ENCODE measurements at regions not wholly inside any gene's neighbourhood (a gene's known extent, or its start where the extent isn't known, plus 50 kb on each side); places are given as distances from the start of the nearest gene placed in this dataset.

- H2BK20ac ChIP-seq (ENCODE audit: low read depth, low read length, poor library complexity, severe bottlenecking), result no peak overlapping the region
- no peak overlapping the region for H3K56ac ChIP-seq (ENCODE audit: insufficient read length, low read depth, low read length)
- no peak overlapping the region for H3K27ac Mint-ChIP-seq
- no peak overlapping the region for H3K23ac ChIP-seq (ENCODE audit: insufficient read length, low read depth, low read length)
- no peaks in the 10 kb centered on the region for H4K20me1 ChIP-seq (ENCODE audit: control insufficient read depth, insufficient read depth, insufficient read length)
- no peak overlapping the region for H3K18ac ChIP-seq (ENCODE audit: insufficient read length, low read depth, low read length)
- no peaks in the 10 kb centered on the region for H3K36me3 Mint-ChIP-seq (ENCODE audit: insufficient read depth in 1 of 3, low read depth in 3 of 3)
- no peak overlapping the region for H3K4me2 ChIP-seq (ENCODE audit: insufficient read depth, insufficient read length, low read length)
- H3K27me3 Mint-ChIP-seq (ENCODE audit: low read depth), result peaks cover 82% of the 10 kb centered on the region
- no peaks in the 10 kb centered on the region for H3K9me3 ChIP-seq (ENCODE audit: control insufficient read depth, low read depth, low read length)
- H4K8ac ChIP-seq (replicated peaks; ENCODE audit: insufficient read length, low read depth, low read length), result no peak overlapping the region
- no CpG with 5 or more reads among the region's 8 CpGs for WGBS (ENCODE audit: extremely low coverage, insufficient read length, low lambda C conversion rate)
- 0 out of 4 replicates have a peak, but pooled peaks cover 0 to 3% of the 10 kb centered on the region in 2 experiments for H3K4me1 Mint-ChIP-seq
- H3K27ac ChIP-seq (ENCODE audit: insufficient read length, low read depth, low read length), result no peak overlapping the region
- no peaks in the 10 kb centered on the region for H3K23me2 ChIP-seq (ENCODE audit: insufficient read length, low read depth, low read length, poor library complexity, severe bottlenecking)
- no peak overlapping the region for H2BK5ac ChIP-seq (ENCODE audit: insufficient read length, low read length)
- H2BK120ac ChIP-seq (ENCODE audit: low read depth, low read length, poor library complexity, severe bottlenecking), result no peak overlapping the region
- no peaks in the 10 kb centered on the region for H3K79me1 ChIP-seq (ENCODE audit: insufficient read depth, low read depth, low read length, poor library complexity, severe bottlenecking)
- no peak overlapping the region for H3K14ac ChIP-seq (ENCODE audit: insufficient read depth, low read length)
- H3K9ac ChIP-seq (ENCODE audit: extremely low read depth, insufficient read length, low read length), result no peak overlapping the region
- H2AK5ac ChIP-seq (ENCODE audit: insufficient read length, low read length), result no peak overlapping the region
- H3K4ac ChIP-seq (ENCODE audit: low read depth, low read length), result no peak overlapping the region
- no peak overlapping the region for H3T11ph ChIP-seq (ENCODE audit: low read length)
- H3K4me1 ChIP-seq (ENCODE audit: insufficient read depth, low read length), result no peaks in the 10 kb centered on the region
- H2BK15ac ChIP-seq (ENCODE audit: low read depth, low read length), result no peak overlapping the region
- peak; percentile 96 for TF ChIP-seq CTCF (conservative IDR thresholded peaks at IDR 0.05)
- H4K5ac ChIP-seq (ENCODE audit: insufficient read length, low read depth, low read length), result no peak overlapping the region
- H3K4me3 Mint-ChIP-seq, result no peak overlapping the region
- no peaks in the 10 kb centered on the region for H3K27me3 ChIP-seq (ENCODE audit: insufficient read depth, low read length)
- no peak overlapping the region for H2BK12ac ChIP-seq (ENCODE audit: insufficient read length, low read depth, low read length)
- no peak overlapping the region for H4K91ac ChIP-seq (ENCODE audit: insufficient read length, low read depth, low read length)
- no peak overlapping the region for H2AFZ ChIP-seq (ENCODE audit: low read length)
- peaks cover 3 to 4% of the 10 kb centered on the region in 2 experiments; a peak in 2 of 5 replicates for H3K9me3 Mint-ChIP-seq
- DNase-seq, result peak; percentile 67
- no peaks in the 10 kb centered on the region for H3K79me2 ChIP-seq (ENCODE audit: insufficient read depth, low read length)
These were observed 213.4 kb upstream of the GATA6 start for GRCh38 chr18:21955757-21956652.

Data from H9 (cell line).